ENCODE measurements at regions not wholly inside any gene's neighbourhood (a gene's known extent, or its start where the extent isn't known, plus 50 kb on each side); places are given as distances from the start of the nearest gene placed in this dataset.

- no peaks in the 10 kb centered on the region for H3K4me1 ChIP-seq (ENCODE audit: control insufficient read depth in 4 of 4, insufficient read depth in 4 of 4, low read length in 3 of 4)
- no peak for DNase-seq (ENCODE audit: low spot score)
- H3K9me3 ChIP-seq (ENCODE audit: control insufficient read depth in 4 of 4, low read length in 3 of 4) = peaks cover 0 to 3% (median 0%) of the 10 kb centered on the region in 4 donors
- H3K27ac ChIP-seq (ENCODE audit: low read depth in 1 of 2, low read length in 2 of 2) = no peak overlapping the region
- no peak overlapping the region for H3K9ac ChIP-seq (ENCODE audit: low read depth in 1 of 2, low read length in 2 of 2)
- H3K27me3 ChIP-seq (ENCODE audit: control insufficient read depth in 4 of 4, insufficient read depth in 4 of 4, low read length in 3 of 4) = no peaks in the 10 kb centered on the region
- no peaks in the 10 kb centered on the region for H3K36me3 ChIP-seq (ENCODE audit: control insufficient read depth in 4 of 4, insufficient read depth in 3 of 4, low read depth in 1 of 4, low read length in 3 of 4)
- no peak overlapping the region for H3K4me3 ChIP-seq (ENCODE audit: low read depth in 1 of 3, low read length in 3 of 3)
- TF ChIP-seq FOXA2 (IDR thresholded peaks at IDR 0.05) (no peak), CTCF (IDR thresholded peaks at IDR 0.05; ENCODE audit: low read depth, low read length, missing input control) (no peak)
These were observed 862.5 kb upstream of the USP15 start for GRCh38 chr12:61397668-61398067.

GRCh38 chr12:61412201-61412600 lies 848.0 kb upstream of the USP15 start:
- TF ChIP-seq EGR1 (IDR thresholded peaks at IDR 0.05; ENCODE audit: low read depth in 2 of 2) (no peak), ZBTB33 (IDR thresholded peaks at IDR 0.05) (no peak), HNF4A (conservative IDR thresholded peaks at IDR 0.05) (no peak), RAD21 (IDR thresholded peaks at IDR 0.05) (no peak), ATF3 (IDR thresholded peaks at IDR 0.05) (no peak), GABPA (IDR thresholded peaks at IDR 0.05 in 1 of 2, conservative IDR thresholded peaks at IDR 0.05 in 1 of 2) (no peak)
- H3K27ac ChIP-seq (ENCODE audit: low read depth in 1 of 2, low read length in 2 of 2) = no peak overlapping the region
- no peak overlapping the region for H3K4me3 ChIP-seq (ENCODE audit: low read depth in 1 of 3, low read length in 3 of 3)
- WGBS = 61% methylated on average over 2 of the region's 2 CpGs
- H3K36me3 ChIP-seq (ENCODE audit: control insufficient read depth in 4 of 4, insufficient read depth in 3 of 4, low read depth in 1 of 4, low read length in 3 of 4) = no peaks in the 10 kb centered on the region
- H3K9me3 ChIP-seq (ENCODE audit: control insufficient read depth in 4 of 4, low read length in 3 of 4) = no peaks in the 10 kb centered on the region
- no peaks in the 10 kb centered on the region for H3K27me3 ChIP-seq (ENCODE audit: control insufficient read depth in 4 of 4, insufficient read depth in 4 of 4, low read length in 3 of 4)
- no peak overlapping the region for H3K9ac ChIP-seq (ENCODE audit: low read depth in 1 of 2, low read length in 2 of 2)
- no peak for DNase-seq (ENCODE audit: low spot score)
- no peaks in the 10 kb centered on the region for H3K4me1 ChIP-seq (ENCODE audit: control insufficient read depth in 4 of 4, insufficient read depth in 4 of 4, low read length in 3 of 4)

- no peaks in the 10 kb centered on the region for H3K4me1 ChIP-seq (ENCODE audit: control insufficient read depth in 4 of 4, insufficient read depth in 4 of 4, low read length in 3 of 4)
- H3K9ac ChIP-seq (ENCODE audit: low read depth in 1 of 2, low read length in 2 of 2) = no peak overlapping the region
- no peaks in the 10 kb centered on the region for H3K36me3 ChIP-seq (ENCODE audit: control insufficient read depth in 4 of 4, insufficient read depth in 3 of 4, low read depth in 1 of 4, low read length in 3 of 4)
- no peaks in the 10 kb centered on the region for H3K27me3 ChIP-seq (ENCODE audit: control insufficient read depth in 4 of 4, insufficient read depth in 4 of 4, low read length in 3 of 4)
- H3K27ac ChIP-seq (ENCODE audit: low read depth in 1 of 2, low read length in 2 of 2) = no peak overlapping the region
- no peak overlapping the region for H3K4me3 ChIP-seq (ENCODE audit: low read depth in 1 of 3, low read length in 3 of 3)
- DNase-seq (ENCODE audit: low spot score) = no peak
- H3K9me3 ChIP-seq (ENCODE audit: control insufficient read depth in 4 of 4, low read length in 3 of 4) = no peaks in the 10 kb centered on the region
- TF ChIP-seq TAF1 (conservative IDR thresholded peaks at IDR 0.05) (no peak), YY1 (IDR thresholded peaks at IDR 0.05) (no peak)
These were observed 845.7 kb upstream of the USP15 start for GRCh38 chr12:61414470-61414869.

GRCh38 chr12:61422786-61423185 lies 837.4 kb upstream of the USP15 start:
- no peak for TF ChIP-seq SP1 (IDR thresholded peaks at IDR 0.05)
- TF ChIP-seq TAF1 (conservative IDR thresholded peaks at IDR 0.05) = no peak
- TF ChIP-seq FOXA2 (IDR thresholded peaks at IDR 0.05) = no peak
- TF ChIP-seq ZBTB33 (IDR thresholded peaks at IDR 0.05) = no peak
- TF ChIP-seq CTCF (IDR thresholded peaks at IDR 0.05; ENCODE audit: low read depth, low read length, missing input control) = no peak
- no peak for TF ChIP-seq RAD21 (IDR thresholded peaks at IDR 0.05)
- no peak for TF ChIP-seq YY1 (IDR thresholded peaks at IDR 0.05)
- DNase-seq (ENCODE audit: low spot score) = no peak
- Histone ChIP-seq H3K36me3 (ENCODE audit: control insufficient read depth in 4 of 4, insufficient read depth in 3 of 4, low read depth in 1 of 4, low read length in 3 of 4) (no peaks in the 10 kb centered on the region), H3K4me1 (ENCODE audit: control insufficient read depth in 4 of 4, insufficient read depth in 4 of 4, low read length in 3 of 4) (no peaks in the 10 kb centered on the region), H3K27me3 (ENCODE audit: control insufficient read depth in 4 of 4, insufficient read depth in 4 of 4, low read length in 3 of 4) (no peaks in the 10 kb centered on the region), H3K9me3 (ENCODE audit: control insufficient read depth in 4 of 4, low read length in 3 of 4) (no peaks in the 10 kb centered on the region), H3K4me3 (ENCODE audit: low read depth in 1 of 3, low read length in 3 of 3) (no peak overlapping the region), H3K9ac (ENCODE audit: low read depth in 1 of 2, low read length in 2 of 2) (no peak overlapping the region), H3K27ac (ENCODE audit: low read depth in 1 of 2, low read length in 2 of 2) (no peak overlapping the region)
